Limb (tissue), 2 donors: ENCODE measurements at regions not wholly inside any gene's neighbourhood (a gene's known extent, or its start where the extent isn't known, plus 50 kb on each side); places are given as distances from the start of the nearest gene placed in this dataset.

Experiments used
- DNase-seq, 2 donors: peaks; one replicate each; pipeline ENCODE4 v3.0.0-alpha.2; 2016; ENCODE audit errors: extremely low spot score in 2 of 2

GRCh38 chr7:41832941-41833340, 130.1 kb upstream of the INHBA start:
- no peak for DNase-seq

- DNase-seq: no peak
These were observed 127.4 kb upstream of the INHBA start for GRCh38 chr7:41830271-41830670.

GRCh38 chr7:41828911-41829310, 126.0 kb upstream of the INHBA start:
- DNase-seq: no peak

GRCh38 chr7:41826641-41827040, 123.8 kb upstream of the INHBA start:
- no peak for DNase-seq

- DNase-seq: no peak
These were observed 123.1 kb upstream of the INHBA start for GRCh38 chr7:41825927-41826480.

GRCh38 chr7:41824284-41824683, 121.4 kb upstream of the INHBA start:
- no peak for DNase-seq

GRCh38 chr7:41822259-41822817, 119.4 kb upstream of the INHBA start:
- no peak for DNase-seq

- DNase-seq: no peak
These were observed 118.8 kb upstream of the INHBA start for GRCh38 chr7:41821521-41822213.

- DNase-seq: no peak
These were observed 117.3 kb upstream of the INHBA start for GRCh38 chr7:41820111-41820671.

GRCh38 chr7:41819645-41820044, 116.8 kb upstream of the INHBA start:
- DNase-seq: no peak

- no peak for DNase-seq
These were observed 116.0 kb upstream of the INHBA start for GRCh38 chr7:41818765-41819398.

GRCh38 chr7:41817386-41817785, 114.5 kb upstream of the INHBA start:
- no peak for DNase-seq

GRCh38 chr7:41816111-41816510, 113.2 kb upstream of the INHBA start:
- DNase-seq: no peak

- DNase-seq: no peak
These were observed 112.0 kb upstream of the INHBA start for GRCh38 chr7:41814888-41815287.

- no peak for DNase-seq
These were observed 110.4 kb upstream of the INHBA start for GRCh38 chr7:41813286-41813685.

GRCh38 chr7:41811941-41812340, 109.1 kb upstream of the INHBA start:
- DNase-seq: no peak

GRCh38 chr7:41809940-41810576, 107.2 kb upstream of the INHBA start:
- DNase-seq: no peak

GRCh38 chr7:41809529-41809939, 106.6 kb upstream of the INHBA start:
- DNase-seq: no peak

GRCh38 chr7:41809116-41809515, 106.2 kb upstream of the INHBA start:
- no peak for DNase-seq

GRCh38 chr7:41808541-41808940, 105.7 kb upstream of the INHBA start:
- DNase-seq: no peak

- DNase-seq: no peak
These were observed 100.7 kb upstream of the INHBA start for GRCh38 chr7:41803569-41803968.

GRCh38 chr7:41796331-41796730, 93.4 kb upstream of the INHBA start:
- no peak for DNase-seq
